B cell (primary cell): ENCODE measurements at regions not wholly inside any gene's neighbourhood (a gene's known extent, or its start where the extent isn't known, plus 50 kb on each side); places are given as distances from the start of the nearest gene placed in this dataset.

Experiments
- ATAC-seq: fragments of 200-7000 bp; cut with Tn5 transposase; one replicate; pipeline ENCODE4 v1.10.0; 2021; ENCODE audit warnings: low read depth, mild to moderate bottlenecking, moderate number of reproducible peaks, moderate library complexity
- CTCF ChIA-PET: fragments of 350-600 bp; sonication (Branson Sonifier 250); formaldehyde crosslinking; loops from one replicate; lab custom pipeline; 2021; ENCODE audit warnings: antibody characterized with exemption, inconsistent platforms; lab: Charles Lee
- POLR2A ChIA-PET: fragments of 350-600 bp; sonication (Branson Sonifier 250); formaldehyde crosslinking; loops from one replicate; lab custom pipeline; 2021; ENCODE audit warnings: antibody characterized with exemption; lab: Charles Lee
- DNase-seq: peaks from one replicate; pipeline ENCODE4 v3.0.0; 2013
- H2AFZ ChIP-seq: 2 replicates; pipeline ENCODE4 v1.6.1; 2012; ENCODE audit warnings: mild to moderate bottlenecking, low read depth, low read length; ENCODE audit not compliant: insufficient read depth, poor library complexity, severe bottlenecking
- H3K27ac ChIP-seq, 2 donors: 1 replicate in 1 of 2; 2 replicates in 1 of 2; pipeline ENCODE4 v1.5.1; 2012 to 2013; ENCODE audit warnings: low read length in 2 of 2, mild to moderate bottlenecking in 2 of 2, moderate library complexity in 1 of 2
- H3K27me3 ChIP-seq, 4 experiments: fragments of 200-600 bp in 1 of 4; sonication (generic) in 1 of 4; replicated peaks in 1 of 4; 1 replicate in 2 of 4; 2 replicates in 2 of 4; pipeline versions ENCODE4 v1.6.1 to v1.7.0; 2013 to 2016; ENCODE audit warnings: low read length in 3 of 4, mild to moderate bottlenecking in 2 of 4, mixed read lengths in 1 of 4, moderate library complexity in 1 of 4; ENCODE audit not compliant: insufficient read depth in 4 of 4, control insufficient read depth in 3 of 4; ENCODE audit errors: control extremely low read depth in 1 of 4
- H3K36me3 ChIP-seq, 2 experiments: replicated peaks in 1 of 2; 1 replicate in 1 of 2; 2 replicates in 1 of 2; pipeline versions ENCODE4 v1.6.1 to v1.7.1; 2013; ENCODE audit warnings: low read length in 1 of 2; ENCODE audit not compliant: insufficient read depth in 2 of 2, control insufficient read depth in 1 of 2; ENCODE audit errors: control extremely low read depth in 1 of 2, extremely low read depth in 1 of 2
- H3K4me1 ChIP-seq, 2 donors: fragments of 200-600 bp in 1 of 2; sonication (generic) in 1 of 2; 1 replicate in 1 of 2; 2 replicates in 1 of 2; pipeline versions ENCODE4 v1.5.1 to v1.6.1; 2013 to 2017; ENCODE audit warnings: low read length in 2 of 2; ENCODE audit not compliant: control insufficient read depth in 2 of 2, insufficient read depth in 2 of 2
- H3K4me2 ChIP-seq: replicated peaks from 2 replicates; pipeline ENCODE3; 2012; ENCODE audit warnings: mild to moderate bottlenecking, low read depth, low read length; ENCODE audit not compliant: poor library complexity, severe bottlenecking
- H3K4me3 ChIP-seq, 5 experiments: fragments of 200-600 bp in 1 of 5; sonication (generic) in 1 of 5; 1 replicate in 3 of 5; 2 replicates in 2 of 5; pipeline versions ENCODE4 v1.5.1 to v1.7.0; 2011 to 2016; ENCODE audit warnings: low read length in 4 of 5, mild to moderate bottlenecking in 4 of 5, low read depth in 2 of 5, control low read depth in 1 of 5, moderate library complexity in 1 of 5; ENCODE audit not compliant: insufficient read depth in 1 of 5; ENCODE audit errors: control extremely low read depth in 1 of 5, extremely low read depth in 1 of 5
- H3K79me2 ChIP-seq: fragments of 200-600 bp; sonication (generic); one replicate; pipeline ENCODE4 v1.6.0; 2016; ENCODE audit warnings: low read length; ENCODE audit not compliant: control insufficient read depth, insufficient read depth
- H3K9ac ChIP-seq: fragments of 200-600 bp; sonication (generic); 2 replicates; pipeline ENCODE4 v1.6.1; 2017; ENCODE audit warnings: mild to moderate bottlenecking, low read length, moderate library complexity
- H3K9me3 ChIP-seq, 3 donors: one replicate each; pipeline versions ENCODE4 v1.6.1 to v1.7.1; 2013; ENCODE audit warnings: low read length in 2 of 3; ENCODE audit not compliant: control insufficient read depth in 2 of 3, insufficient read depth in 1 of 3; ENCODE audit errors: control extremely low read depth in 1 of 3
- H4K20me1 ChIP-seq: 2 replicates; pipeline ENCODE4 v1.6.0; 2012; ENCODE audit warnings: mild to moderate bottlenecking, low read length; ENCODE audit not compliant: insufficient read depth, control insufficient read depth, poor library complexity, severe bottlenecking
- H3K27ac Mint-ChIP-seq: one replicate; pipeline ENCODE4 v1.8.0; 2021; ENCODE audit warnings: mixed read lengths
- H3K27me3 Mint-ChIP-seq: one replicate; pipeline ENCODE4 v1.8.0; 2021; ENCODE audit warnings: mixed read lengths
- H3K4me1 Mint-ChIP-seq: one replicate; pipeline ENCODE4 v1.8.0; 2021; ENCODE audit warnings: mixed read lengths
- H3K4me3 Mint-ChIP-seq: one replicate; pipeline ENCODE4 v1.8.0; 2021; ENCODE audit warnings: mixed read lengths
- H3K9me3 Mint-ChIP-seq: one replicate; pipeline ENCODE4 v1.8.0; 2022; ENCODE audit warnings: mixed read lengths; ENCODE audit not compliant: insufficient read depth
- EZH2 ChIP-seq: IDR thresholded peaks from 2 replicates; pipeline ENCODE4 v1.6.1; 2012; ENCODE audit warnings: borderline replicate concordance, low read depth, mild to moderate bottlenecking, moderate library complexity, low read length; ENCODE audit not compliant: insufficient read depth, poor library complexity, severe bottlenecking
- WGBS: methylation state at CpG from one replicate; pipeline ENCODE4 v1.1.5; 2013; ENCODE audit warnings: missing lambda C conversion rate; ENCODE audit not compliant: insufficient coverage; 5-methylcytosine and 5-hydroxymethylcytosine counted together
- intact Hi-C: fragments of 100-400 bp; cut with micrococcal nuclease; formaldehyde crosslinking; loops from one replicate; pipeline ENCODE4 v1.10.0; 2022
- TF ChIP-seq, protein P1 (sequence below): fragments of 200-600 bp; IDR thresholded peaks from one replicate; pipeline ENCODE4 v1.8.0; 2022; ENCODE audit warnings: antibody characterized with exemption, mild to moderate bottlenecking

DNA sequence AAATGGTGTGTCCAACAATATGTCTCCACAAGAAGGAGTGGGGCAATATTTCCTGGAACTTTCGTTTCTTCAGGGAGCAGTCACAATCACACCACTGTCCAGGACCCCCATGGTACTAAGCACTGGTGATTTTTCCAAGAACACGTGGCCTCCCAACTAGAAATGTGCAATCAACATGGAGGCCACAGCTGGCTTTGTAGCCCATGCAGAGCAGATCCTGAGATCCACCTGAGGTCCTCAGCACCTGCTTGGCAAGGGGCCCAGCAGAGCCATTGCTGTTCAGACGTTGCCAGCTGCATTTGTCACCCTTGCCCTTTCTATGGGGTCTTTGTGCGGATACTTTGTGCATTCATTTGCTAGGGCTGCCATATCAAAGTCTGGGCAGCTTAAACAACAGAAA lies 334.5 kb upstream of the IRX4 start:
- Histone ChIP-seq H3K9ac (no peak overlapping the region), H4K20me1 (no peaks in the 10 kb centered on the region)

DNA sequence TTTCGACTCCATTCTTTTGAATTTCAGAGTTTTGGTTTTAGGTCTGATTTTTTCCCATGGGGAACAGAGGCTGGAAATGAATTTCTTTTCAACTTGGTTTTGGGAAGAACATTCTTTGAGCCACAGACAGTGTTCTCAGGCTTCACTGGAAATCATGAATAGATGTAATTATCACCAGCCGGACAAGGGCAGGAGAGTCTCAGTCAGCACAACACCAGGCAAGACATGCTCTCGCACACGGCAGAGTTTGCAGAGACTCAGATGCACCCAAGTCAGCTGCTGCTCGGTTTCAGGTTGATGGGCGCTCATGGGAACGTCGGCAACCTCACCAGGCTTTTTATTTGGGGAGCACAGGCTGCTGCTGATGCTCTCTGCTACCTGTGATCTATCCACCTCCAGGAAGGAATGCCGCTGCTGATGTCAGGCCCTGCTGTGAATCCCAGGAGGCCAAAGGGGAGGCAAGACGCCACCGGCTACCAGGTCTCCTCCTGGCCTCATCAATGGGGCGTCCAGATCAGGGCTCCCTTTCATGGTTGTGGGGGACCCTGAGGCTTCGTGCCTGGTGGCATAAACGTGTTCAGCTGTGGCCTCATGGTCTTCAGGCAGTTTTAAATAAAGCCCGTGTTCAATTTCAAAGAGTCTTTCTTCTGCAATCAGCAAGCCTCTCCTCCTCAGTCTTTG lies 332.3 kb upstream of the IRX4 start:
- intact Hi-C loops: no loop called here
- H4K20me1 ChIP-seq: no peaks in the 10 kb centered on the region
- H3K27me3 ChIP-seq: no peaks in the 10 kb centered on the region
- H3K4me3 Mint-ChIP-seq: no peak overlapping the region
- H3K79me2 ChIP-seq: no peaks in the 10 kb centered on the region
- H3K4me2 ChIP-seq: no peak overlapping the region
- CTCF ChIA-PET: no interaction called here
- no peaks in the 10 kb centered on the region for H3K27me3 Mint-ChIP-seq
- H3K4me1 ChIP-seq: no peaks in the 10 kb centered on the region
- DNase-seq (no peak), ATAC-seq (no peak)
- no peaks in the 10 kb centered on the region for H3K4me1 Mint-ChIP-seq
- no peak overlapping the region for H3K27ac Mint-ChIP-seq
- no peaks in the 10 kb centered on the region for H3K36me3 ChIP-seq
- POLR2A ChIA-PET: no interaction called here
- peaks cover 5% of the 10 kb centered on the region for H3K9me3 Mint-ChIP-seq
- H3K4me3 ChIP-seq: no peak overlapping the region
- H3K27ac ChIP-seq: no peak overlapping the region
- H3K9me3 ChIP-seq: no peaks in the 10 kb centered on the region
- no peak overlapping the region for H2AFZ ChIP-seq
- 80% methylated on average over 13 of the region's 15 CpGs for WGBS
- TF ChIP-seq, protein P1, sequence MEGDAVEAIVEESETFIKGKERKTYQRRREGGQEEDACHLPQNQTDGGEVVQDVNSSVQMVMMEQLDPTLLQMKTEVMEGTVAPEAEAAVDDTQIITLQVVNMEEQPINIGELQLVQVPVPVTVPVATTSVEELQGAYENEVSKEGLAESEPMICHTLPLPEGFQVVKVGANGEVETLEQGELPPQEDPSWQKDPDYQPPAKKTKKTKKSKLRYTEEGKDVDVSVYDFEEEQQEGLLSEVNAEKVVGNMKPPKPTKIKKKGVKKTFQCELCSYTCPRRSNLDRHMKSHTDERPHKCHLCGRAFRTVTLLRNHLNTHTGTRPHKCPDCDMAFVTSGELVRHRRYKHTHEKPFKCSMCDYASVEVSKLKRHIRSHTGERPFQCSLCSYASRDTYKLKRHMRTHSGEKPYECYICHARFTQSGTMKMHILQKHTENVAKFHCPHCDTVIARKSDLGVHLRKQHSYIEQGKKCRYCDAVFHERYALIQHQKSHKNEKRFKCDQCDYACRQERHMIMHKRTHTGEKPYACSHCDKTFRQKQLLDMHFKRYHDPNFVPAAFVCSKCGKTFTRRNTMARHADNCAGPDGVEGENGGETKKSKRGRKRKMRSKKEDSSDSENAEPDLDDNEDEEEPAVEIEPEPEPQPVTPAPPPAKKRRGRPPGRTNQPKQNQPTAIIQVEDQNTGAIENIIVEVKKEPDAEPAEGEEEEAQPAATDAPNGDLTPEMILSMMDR: no peak
- no peak for TF ChIP-seq EZH2
- no peak overlapping the region for H3K9ac ChIP-seq

More for the DNA sequence above, 334.5 kb upstream of the IRX4 start:
- Histone ChIP-seq H3K4me2 (no peak overlapping the region), H3K79me2 (no peaks in the 10 kb centered on the region), H3K4me1 (no peaks in the 10 kb centered on the region), H3K27ac (no peak overlapping the region), H3K27me3 (no peaks in the 10 kb centered on the region), H3K36me3 (no peaks in the 10 kb centered on the region), H2AFZ (no peak overlapping the region), H3K4me3 (no peak overlapping the region), H3K9me3 (peaks cover 0 to 14% (median 0%) of the 10 kb centered on the region in 3 donors)
- H3K27ac Mint-ChIP-seq: no peak overlapping the region
- peaks cover 5% of the 10 kb centered on the region for H3K9me3 Mint-ChIP-seq
- ChIA-PET POLR2A (no interaction called here), CTCF (no interaction called here)
- intact Hi-C loops: no loop called here
- TF ChIP-seq EZH2: no peak
- TF ChIP-seq, protein P1: no peak
- H3K4me3 Mint-ChIP-seq: no peak overlapping the region
- WGBS: 83% methylated on average over 2 of the region's 4 CpGs
- DNase-seq (no peak), ATAC-seq (no peak)
- no peaks in the 10 kb centered on the region for H3K4me1 Mint-ChIP-seq
- no peaks in the 10 kb centered on the region for H3K27me3 Mint-ChIP-seq
